SK-N-MC (cell line): ENCODE measurements at regions not wholly inside any gene's neighbourhood (a gene's known extent, or its start where the extent isn't known, plus 50 kb on each side); places are given as distances from the start of the nearest gene placed in this dataset.
"Not testable (repeated sequence)": the region's sequence is repeated elsewhere in the genome, so short reads cannot be mapped to it uniquely, and the experiment has no call there.

Source experiments
- DNase-seq: peaks from one replicate; pipeline ENCODE4 v3.0.0-alpha.2; 2011; ENCODE audit warnings: low read depth, low spot score
- H3K27ac ChIP-seq: fragments of 200-600 bp; sonication (generic); 2 replicates; pipeline ENCODE4 v1.5.1; 2016; ENCODE audit warnings: mixed run types
- H3K36me3 ChIP-seq: fragments of 200-600 bp; sonication (generic); 2 replicates; pipeline ENCODE4 v1.6.1; 2017; ENCODE audit warnings: antibody characterized with exemption, low read length, mixed read lengths; ENCODE audit not compliant: insufficient read depth
- H3K4me3 ChIP-seq: fragments of 200-600 bp; sonication (generic); 2 replicates; pipeline ENCODE4 v1.5.1; 2016
- H3K9ac ChIP-seq: fragments of 200-600 bp; sonication (generic); 2 replicates; pipeline ENCODE4 v1.8.0; 2017; ENCODE audit warnings: mixed run types, mixed read lengths; ENCODE audit not compliant: insufficient read length
- H3K9me3 ChIP-seq: fragments of 200-600 bp; sonication (generic); 2 replicates; pipeline ENCODE4 v1.6.1; 2017; ENCODE audit warnings: low read depth, mild to moderate bottlenecking, antibody characterized with exemption, low read length, moderate library complexity, mixed read lengths
- EZH2 ChIP-seq: fragments of 200-600 bp; sonication (generic); IDR thresholded peaks from one replicate; pipeline ENCODE4 v1.6.1; 2017; ENCODE audit warnings: antibody characterized with exemption
- FOXP2 ChIP-seq: optimal IDR thresholded peaks from 2 replicates; pipeline ENCODE3; 2011; ENCODE audit warnings: mild to moderate bottlenecking, moderate library complexity; ENCODE audit not compliant: insufficient read depth; ENCODE audit errors: extremely low read length, control extremely low read depth
- POLR2AphosphoS5 ChIP-seq: IDR thresholded peaks from 2 replicates; pipeline ENCODE4 v1.6.1; 2012; ENCODE audit warnings: mild to moderate bottlenecking, low read depth, low read length, borderline replicate concordance

- DNase-seq: no peak
- no peak overlapping the region for H3K9ac ChIP-seq
- H3K9me3 ChIP-seq: no peaks in the 10 kb centered on the region
- no peak overlapping the region for H3K27ac ChIP-seq
- TF ChIP-seq EZH2 (no peak), FOXP2 (no peak), POLR2AphosphoS5 (no peak)
- no peak overlapping the region for H3K4me3 ChIP-seq
- no peaks in the 10 kb centered on the region for H3K36me3 ChIP-seq
These were observed 316.6 kb upstream of the NCKAP5 start for GRCh38 chr2:133884739-133885381.

- no peak for DNase-seq
- TF ChIP-seq FOXP2 (no peak), EZH2 (no peak), POLR2AphosphoS5 (no peak)
- Histone ChIP-seq H3K9ac (no peak overlapping the region), H3K4me3 (no peak overlapping the region), H3K36me3 (no peaks in the 10 kb centered on the region), H3K27ac (no peak overlapping the region), H3K9me3 (no peaks in the 10 kb centered on the region)
These were observed 317.6 kb upstream of the NCKAP5 start for GRCh38 chr2:133885847-133886246.

- Histone ChIP-seq H3K4me3 (peak overlapping the region; percentile 47), H3K27ac (no peak overlapping the region), H3K9me3 (no peaks in the 10 kb centered on the region), H3K36me3 (no peaks in the 10 kb centered on the region), H3K9ac (no peak overlapping the region)
- TF ChIP-seq POLR2AphosphoS5: no peak
- TF ChIP-seq EZH2: no peak
- no peak for TF ChIP-seq FOXP2
- DNase-seq: peak; percentile 12
These were observed 318.7 kb upstream of the NCKAP5 start for GRCh38 chr2:133886735-133887675.

- Histone ChIP-seq H3K36me3 (no peaks in the 10 kb centered on the region), H3K4me3 (no peak overlapping the region), H3K27ac (no peak overlapping the region), H3K9me3 (no peaks in the 10 kb centered on the region), H3K9ac (no peak overlapping the region)
- TF ChIP-seq FOXP2: no peak
- DNase-seq: no peak
These were observed 319.4 kb upstream of the NCKAP5 start for GRCh38 chr2:133887676-133888040.

GRCh38 chr2:133888107-133888506, 319.8 kb upstream of the NCKAP5 start:
- Histone ChIP-seq H3K36me3 (no peaks in the 10 kb centered on the region), H3K9me3 (no peaks in the 10 kb centered on the region), H3K4me3 (no peak overlapping the region), H3K9ac (no peak overlapping the region), H3K27ac (no peak overlapping the region)
- DNase-seq: no peak
- TF ChIP-seq POLR2AphosphoS5 (no peak), EZH2 (no peak), FOXP2 (no peak)

- H3K9ac ChIP-seq: no peak overlapping the region
- no peak overlapping the region for H3K4me3 ChIP-seq
- no peak overlapping the region for H3K27ac ChIP-seq
- no peak for TF ChIP-seq FOXP2
- no peak for TF ChIP-seq POLR2AphosphoS5
- no peak for TF ChIP-seq EZH2
- H3K9me3 ChIP-seq: no peaks in the 10 kb centered on the region
- H3K36me3 ChIP-seq: no peaks in the 10 kb centered on the region
- DNase-seq: no peak
These were observed 320.5 kb upstream of the NCKAP5 start for GRCh38 chr2:133888621-133889219.

GRCh38 chr2:133892352-133892913, 324.2 kb upstream of the NCKAP5 start:
- Histone ChIP-seq H3K36me3 (no peaks in the 10 kb centered on the region), H3K27ac (no peak overlapping the region), H3K4me3 (no peak overlapping the region), H3K9me3 (no peaks in the 10 kb centered on the region), H3K9ac (no peak overlapping the region)
- TF ChIP-seq EZH2 (no peak), POLR2AphosphoS5 (no peak), FOXP2 (no peak)
- DNase-seq: no peak

GRCh38 chr2:133894429-133894828, 326.2 kb upstream of the NCKAP5 start:
- no peaks in the 10 kb centered on the region for H3K36me3 ChIP-seq
- no peak overlapping the region for H3K9ac ChIP-seq
- H3K4me3 ChIP-seq: no peak overlapping the region
- TF ChIP-seq POLR2AphosphoS5 (no peak), EZH2 (no peak), FOXP2 (no peak)
- no peak for DNase-seq
- H3K9me3 ChIP-seq: no peaks in the 10 kb centered on the region
- no peak overlapping the region for H3K27ac ChIP-seq

- DNase-seq, H3K9ac ChIP-seq, H3K4me3 ChIP-seq, H3K9me3 ChIP-seq, H3K27ac ChIP-seq, H3K36me3 ChIP-seq: not testable (repeated sequence)
These were observed 329.6 kb upstream of the NCKAP5 start for GRCh38 chr2:133897838-133898237.
